HCT116 (cell line): ENCODE measurements at regions not wholly inside any gene's neighbourhood (a gene's known extent, or its start where the extent isn't known, plus 50 kb on each side); places are given as distances from the start of the nearest gene placed in this dataset.

ENCODE experiments used
- ATF3 ChIP-seq: IDR thresholded peaks from 2 replicates; pipeline ENCODE4 v1.6.1; 2012
- EZH2 ChIP-seq: fragments of 200-600 bp; sonication (generic); IDR thresholded peaks from 2 replicates; pipeline ENCODE4 v1.6.1; 2017; ENCODE audit warnings: antibody characterized with exemption, mixed run types
- EZH2phosphoT487 ChIP-seq: fragments of 200-600 bp; IDR thresholded peaks from 2 replicates; pipeline ENCODE4 v1.6.1; 2018; ENCODE audit warnings: antibody characterized with exemption, borderline replicate concordance
- MAX ChIP-seq: IDR thresholded peaks from 2 replicates; pipeline ENCODE4 v1.6.1; 2012
- POLR2A ChIP-seq: IDR thresholded peaks from 2 replicates; pipeline ENCODE4 v1.7.0; 2011; ENCODE audit warnings: borderline replicate concordance; ENCODE audit not compliant: insufficient read depth, insufficient read length; ENCODE audit errors: extremely low read depth
- POLR2AphosphoS5 ChIP-seq: IDR thresholded peaks from 2 replicates; pipeline ENCODE4 v1.6.1; 2011; ENCODE audit warnings: mild to moderate bottlenecking, low read depth, low read length, moderate library complexity
- RAD21 ChIP-seq: IDR thresholded peaks from 2 replicates; pipeline ENCODE4 v1.6.1; 2012; ENCODE audit warnings: low read depth, mild to moderate bottlenecking
- SIN3A ChIP-seq: IDR thresholded peaks from 2 replicates; pipeline ENCODE4 v1.6.1; 2012; ENCODE audit warnings: low read depth
- SP1 ChIP-seq: IDR thresholded peaks from 2 replicates; pipeline ENCODE4 v1.6.1; 2012; ENCODE audit warnings: low read depth
- SRF ChIP-seq: IDR thresholded peaks from 2 replicates; pipeline ENCODE4 v1.6.1; 2012; ENCODE audit warnings: low read depth
- TCF7L2 ChIP-seq: IDR thresholded peaks from 2 replicates; pipeline ENCODE4 v1.7.0; 2011; ENCODE audit warnings: borderline replicate concordance, inconsistent platforms; ENCODE audit not compliant: insufficient read depth, insufficient read length; ENCODE audit errors: extremely low read depth
- YY1 ChIP-seq: IDR thresholded peaks from 2 replicates; pipeline ENCODE4 v1.6.1; 2011; ENCODE audit warnings: low read length, low read depth, moderate library complexity, mild to moderate bottlenecking; ENCODE audit not compliant: insufficient replicate concordance; ENCODE audit errors: extremely low read depth
- ZFX ChIP-seq: fragments of 450-650 bp; IDR thresholded peaks from 2 replicates; pipeline ENCODE4 v1.6.1; 2017
- TF ChIP-seq, protein P1 (sequence below), 3 experiments: fragments of 200-600 bp in 1 of 3; sonication (generic) in 1 of 3; IDR thresholded peaks in 2 of 3; conservative IDR thresholded peaks in 1 of 3; 2 replicates each; pipeline ENCODE4 v1.5.1; 2012 to 2017; ENCODE audit warnings: low read depth in 2 of 3, low read length in 2 of 3, antibody characterized with exemption in 1 of 3, borderline replicate concordance in 1 of 3, control low read depth in 1 of 3, mild to moderate bottlenecking in 1 of 3, mixed read lengths in 1 of 3, mixed run types in 1 of 3, moderate library complexity in 1 of 3; ENCODE audit not compliant: insufficient read depth in 1 of 3

DNA sequence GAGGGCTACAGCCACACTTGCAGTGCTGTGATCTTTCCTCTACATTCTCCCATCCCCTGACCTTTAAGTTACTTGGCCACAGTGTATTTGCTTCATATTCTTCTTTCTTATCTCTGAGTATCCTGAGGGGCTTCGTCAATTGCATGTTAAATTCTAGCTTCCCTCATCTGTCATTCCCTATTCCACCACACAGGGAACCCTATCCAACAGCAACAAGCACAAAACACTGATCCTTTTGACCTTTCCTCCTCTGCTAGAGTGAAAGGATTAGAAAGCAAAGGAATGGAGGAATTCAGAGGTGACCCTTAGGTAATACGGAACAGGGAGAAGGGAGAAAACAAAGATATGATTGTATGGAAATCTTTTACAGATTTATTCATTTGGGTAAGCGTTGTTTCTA lies 1061.7 kb upstream of the TENM4 start:
- TF ChIP-seq, protein P1, sequence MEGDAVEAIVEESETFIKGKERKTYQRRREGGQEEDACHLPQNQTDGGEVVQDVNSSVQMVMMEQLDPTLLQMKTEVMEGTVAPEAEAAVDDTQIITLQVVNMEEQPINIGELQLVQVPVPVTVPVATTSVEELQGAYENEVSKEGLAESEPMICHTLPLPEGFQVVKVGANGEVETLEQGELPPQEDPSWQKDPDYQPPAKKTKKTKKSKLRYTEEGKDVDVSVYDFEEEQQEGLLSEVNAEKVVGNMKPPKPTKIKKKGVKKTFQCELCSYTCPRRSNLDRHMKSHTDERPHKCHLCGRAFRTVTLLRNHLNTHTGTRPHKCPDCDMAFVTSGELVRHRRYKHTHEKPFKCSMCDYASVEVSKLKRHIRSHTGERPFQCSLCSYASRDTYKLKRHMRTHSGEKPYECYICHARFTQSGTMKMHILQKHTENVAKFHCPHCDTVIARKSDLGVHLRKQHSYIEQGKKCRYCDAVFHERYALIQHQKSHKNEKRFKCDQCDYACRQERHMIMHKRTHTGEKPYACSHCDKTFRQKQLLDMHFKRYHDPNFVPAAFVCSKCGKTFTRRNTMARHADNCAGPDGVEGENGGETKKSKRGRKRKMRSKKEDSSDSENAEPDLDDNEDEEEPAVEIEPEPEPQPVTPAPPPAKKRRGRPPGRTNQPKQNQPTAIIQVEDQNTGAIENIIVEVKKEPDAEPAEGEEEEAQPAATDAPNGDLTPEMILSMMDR (IDR thresholded peaks at IDR 0.05 in 2 of 3, conservative IDR thresholded peaks at IDR 0.05 in 1 of 3; ENCODE audit: borderline replicate concordance in 1 of 3, insufficient read depth in 1 of 3, low read depth in 2 of 3, low read length in 2 of 3) = no peak
- TF ChIP-seq RAD21 (no peak), EZH2phosphoT487 (no peak), POLR2A (no peak), SIN3A (no peak), EZH2 (no peak), POLR2AphosphoS5 (no peak), YY1 (no peak), TCF7L2 (no peak), SP1 (no peak), ATF3 (no peak), MAX (no peak), SRF (no peak), ZFX (no peak)
